B cell (primary cell): ENCODE measurements at regions not wholly inside any gene's neighbourhood (a gene's known extent, or its start where the extent isn't known, plus 50 kb on each side); places are given as distances from the start of the nearest gene placed in this dataset.
"Not testable (repeated sequence)": the region's sequence is repeated elsewhere in the genome, so short reads cannot be mapped to it uniquely, and the experiment has no call there.

Source experiments
- EZH2 ChIP-seq: IDR thresholded peaks from 2 replicates; pipeline ENCODE4 v1.6.1; 2012; ENCODE audit warnings: borderline replicate concordance, low read depth, mild to moderate bottlenecking, moderate library complexity, low read length; ENCODE audit not compliant: insufficient read depth, poor library complexity, severe bottlenecking
- TF ChIP-seq, protein P1 (sequence below): fragments of 200-600 bp; IDR thresholded peaks from one replicate; pipeline ENCODE4 v1.8.0; 2022; ENCODE audit warnings: antibody characterized with exemption, mild to moderate bottlenecking

DNA sequence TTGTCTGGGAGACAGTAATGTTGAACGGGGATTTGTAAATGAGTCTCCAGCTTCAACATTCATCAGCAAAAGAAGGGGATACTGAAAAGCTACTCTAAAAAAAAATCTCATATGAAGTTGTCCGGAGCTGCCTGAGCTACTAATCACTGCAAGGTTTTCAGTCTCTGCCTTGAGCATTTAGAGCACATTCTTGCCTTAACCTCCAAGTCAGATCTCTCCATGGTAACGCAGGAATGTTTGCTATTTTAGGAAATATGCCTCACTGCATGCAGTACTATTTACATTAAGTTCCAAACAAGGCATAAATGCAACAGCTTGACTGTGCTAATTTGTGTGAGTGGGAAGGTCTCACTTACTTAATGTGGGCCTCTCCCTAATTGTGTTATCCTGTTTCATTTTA is 152.8 kb downstream of the NBPF8 start:
- TF ChIP-seq EZH2, result not testable (repeated sequence)
- TF ChIP-seq, protein P1, sequence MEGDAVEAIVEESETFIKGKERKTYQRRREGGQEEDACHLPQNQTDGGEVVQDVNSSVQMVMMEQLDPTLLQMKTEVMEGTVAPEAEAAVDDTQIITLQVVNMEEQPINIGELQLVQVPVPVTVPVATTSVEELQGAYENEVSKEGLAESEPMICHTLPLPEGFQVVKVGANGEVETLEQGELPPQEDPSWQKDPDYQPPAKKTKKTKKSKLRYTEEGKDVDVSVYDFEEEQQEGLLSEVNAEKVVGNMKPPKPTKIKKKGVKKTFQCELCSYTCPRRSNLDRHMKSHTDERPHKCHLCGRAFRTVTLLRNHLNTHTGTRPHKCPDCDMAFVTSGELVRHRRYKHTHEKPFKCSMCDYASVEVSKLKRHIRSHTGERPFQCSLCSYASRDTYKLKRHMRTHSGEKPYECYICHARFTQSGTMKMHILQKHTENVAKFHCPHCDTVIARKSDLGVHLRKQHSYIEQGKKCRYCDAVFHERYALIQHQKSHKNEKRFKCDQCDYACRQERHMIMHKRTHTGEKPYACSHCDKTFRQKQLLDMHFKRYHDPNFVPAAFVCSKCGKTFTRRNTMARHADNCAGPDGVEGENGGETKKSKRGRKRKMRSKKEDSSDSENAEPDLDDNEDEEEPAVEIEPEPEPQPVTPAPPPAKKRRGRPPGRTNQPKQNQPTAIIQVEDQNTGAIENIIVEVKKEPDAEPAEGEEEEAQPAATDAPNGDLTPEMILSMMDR, result not testable (repeated sequence)
